ENCODE measurements at regions not wholly inside any gene's neighbourhood (a gene's known extent, or its start where the extent isn't known, plus 50 kb on each side); places are given as distances from the start of the nearest gene placed in this dataset.
"Not testable (repeated sequence)": the region's sequence is repeated elsewhere in the genome, so short reads cannot be mapped to it uniquely, and the experiment has no call there.

DNA sequence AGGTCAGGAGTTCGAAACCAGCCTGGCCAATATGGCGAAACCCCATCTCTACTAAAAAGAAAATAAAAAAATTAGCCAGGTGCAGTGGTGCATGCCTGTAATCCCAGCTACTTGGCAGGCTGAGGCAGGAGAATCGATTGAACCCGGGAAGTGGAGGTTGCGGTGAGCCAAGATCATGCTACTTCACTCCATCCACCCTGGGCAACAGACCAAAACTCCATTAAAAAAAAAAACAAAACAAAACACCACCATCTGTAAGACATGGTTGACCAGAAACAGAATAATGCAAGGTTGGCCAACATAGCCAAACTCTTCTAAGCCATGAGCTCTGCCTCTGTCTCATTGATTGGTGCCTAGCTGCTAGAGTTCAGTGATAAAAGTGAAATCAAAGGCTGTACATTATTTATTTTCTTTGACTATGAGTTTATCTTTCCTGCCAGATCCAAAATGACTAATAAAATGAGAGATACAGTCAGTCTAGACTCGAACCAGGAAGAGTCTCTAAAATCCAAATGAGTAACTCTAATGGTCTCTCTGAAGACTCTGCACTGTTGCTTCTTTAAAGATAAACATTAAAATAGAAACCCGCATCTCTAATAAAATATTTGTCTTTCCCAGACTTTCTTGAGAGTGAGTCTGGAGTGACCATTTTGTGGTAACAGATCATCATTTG lies 404.7 kb downstream of the DAD1 start:
- no peak for DNase-seq

DNA sequence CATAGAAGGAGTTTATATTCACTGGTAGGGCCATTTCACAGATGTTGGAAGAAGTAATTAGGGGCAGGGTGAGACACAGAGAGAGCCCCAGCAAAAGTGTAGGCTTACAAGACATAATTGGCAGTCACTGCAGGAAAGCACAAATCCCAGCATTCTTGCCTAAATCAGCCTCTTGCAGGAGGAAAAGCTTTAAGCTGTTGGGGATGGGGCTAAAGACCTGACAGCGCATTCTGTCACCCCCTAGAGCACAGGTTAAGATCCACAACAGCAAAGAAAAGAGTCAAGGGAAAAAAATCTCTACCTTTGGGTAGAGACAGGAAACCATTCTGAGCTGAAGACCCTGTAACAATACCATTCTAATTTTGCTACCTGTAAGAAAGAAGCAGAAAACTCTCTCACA lies 409.0 kb downstream of the DAD1 start:
- no peak for DNase-seq

GRCh38 chr14:22179190-22179589 lies 409.8 kb downstream of the DAD1 start:
- no peak for DNase-seq

- DNase-seq: no peak
Observed at GRCh38 chr14:22178333-22178839, 410.6 kb downstream of the DAD1 start.

DNA sequence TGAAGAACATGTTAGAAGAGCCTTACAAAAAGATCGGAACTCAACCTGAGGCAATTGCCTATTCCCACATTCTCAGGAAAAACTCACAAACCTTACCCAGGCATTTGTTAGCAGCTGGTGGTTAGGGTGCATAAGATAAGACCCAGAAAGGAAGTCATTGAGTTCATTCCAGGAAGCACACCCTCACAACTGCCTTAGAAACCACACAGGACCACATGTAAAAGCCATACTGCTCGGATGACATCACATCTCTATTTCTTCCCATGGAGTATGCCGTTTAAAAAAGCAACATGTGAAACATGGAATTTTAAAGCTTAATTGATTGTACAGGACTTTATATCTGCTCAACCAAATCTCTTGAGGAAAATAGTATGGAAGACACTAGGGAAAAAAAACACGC lies 411.2 kb downstream of the DAD1 start:
- DNase-seq: no peak

- no peak for DNase-seq
Observed at GRCh38 chr14:22176957-22177356, 412.1 kb downstream of the DAD1 start.

- not testable (repeated sequence) for DNase-seq
Observed at GRCh38 chr14:22175278-22175558, 413.8 kb downstream of the DAD1 start.

GRCh38 chr14:22174412-22175277 lies 414.4 kb downstream of the DAD1 start:
- DNase-seq: no peak

- DNase-seq: no peak
Observed at GRCh38 chr14:22168092-22168955, 420.7 kb downstream of the DAD1 start.

GRCh38 chr14:22164616-22165015 lies 424.4 kb downstream of the DAD1 start:
- no peak for DNase-seq

DNA sequence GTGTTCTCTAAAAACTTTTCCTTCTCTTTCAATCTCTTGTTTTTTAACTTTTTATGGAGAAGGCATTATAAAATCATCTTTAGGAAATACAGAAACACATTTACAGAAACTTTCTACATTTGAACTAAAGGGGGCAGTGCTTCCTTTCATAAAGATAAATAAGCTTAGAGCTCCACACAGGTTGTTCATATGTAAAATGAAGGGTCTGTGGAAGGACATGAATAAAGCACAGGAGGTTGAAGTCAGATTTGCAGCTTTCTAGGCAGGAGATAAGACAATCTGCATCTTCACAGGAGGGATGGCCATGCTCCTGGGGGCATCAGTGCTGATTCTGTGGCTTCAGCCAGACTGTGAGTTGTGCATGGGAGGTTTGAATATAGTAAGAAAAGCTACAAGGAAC lies 426.0 kb downstream of the DAD1 start:
- DNase-seq: no peak

DNA sequence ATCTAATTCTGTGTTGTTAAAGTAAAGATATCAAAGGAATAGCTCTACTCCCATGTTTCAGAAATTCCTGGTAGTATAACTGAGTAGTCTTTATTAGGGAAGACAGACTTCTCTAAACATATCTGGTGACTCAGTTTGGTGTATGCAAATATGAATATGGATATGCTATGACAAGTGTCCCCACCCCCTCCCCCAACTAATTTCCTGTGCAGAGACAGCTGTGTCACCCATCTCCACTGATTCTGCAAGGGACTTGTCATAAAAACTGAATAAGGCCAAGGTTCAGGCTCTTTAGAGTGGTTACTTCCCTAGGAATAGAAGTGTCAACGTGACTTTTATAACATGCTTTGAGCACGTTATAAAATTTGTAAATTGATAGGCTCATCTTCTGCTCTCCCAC lies 429.1 kb downstream of the DAD1 start:
- no peak for DNase-seq

GRCh38 chr14:22159099-22159498 lies 429.9 kb downstream of the DAD1 start:
- no peak for DNase-seq

GRCh38 chr14:22158560-22158959 lies 430.5 kb downstream of the DAD1 start:
- DNase-seq: no peak

- no peak for DNase-seq
Observed at GRCh38 chr14:22155571-22155970, 433.5 kb downstream of the DAD1 start.

DNA sequence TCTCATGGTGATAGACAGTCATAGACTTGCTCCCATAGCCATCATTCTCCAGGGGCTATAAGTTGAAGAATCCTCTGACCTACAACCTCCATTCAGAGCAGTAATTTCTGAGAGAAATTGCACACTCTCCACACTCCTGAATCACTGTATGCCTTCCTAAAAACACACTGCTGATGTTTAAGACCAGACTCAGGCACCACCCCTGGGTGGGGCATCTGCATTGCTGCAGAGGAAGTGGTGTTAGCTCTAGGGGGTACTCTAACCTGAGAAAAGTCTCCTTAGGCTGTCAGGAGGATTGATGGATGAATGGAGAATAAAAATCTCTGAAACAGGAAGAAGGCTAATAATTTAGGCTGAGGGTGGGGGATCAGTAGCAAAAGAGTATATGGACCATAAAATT lies 436.1 kb downstream of the DAD1 start:
- DNase-seq: no peak

DNA sequence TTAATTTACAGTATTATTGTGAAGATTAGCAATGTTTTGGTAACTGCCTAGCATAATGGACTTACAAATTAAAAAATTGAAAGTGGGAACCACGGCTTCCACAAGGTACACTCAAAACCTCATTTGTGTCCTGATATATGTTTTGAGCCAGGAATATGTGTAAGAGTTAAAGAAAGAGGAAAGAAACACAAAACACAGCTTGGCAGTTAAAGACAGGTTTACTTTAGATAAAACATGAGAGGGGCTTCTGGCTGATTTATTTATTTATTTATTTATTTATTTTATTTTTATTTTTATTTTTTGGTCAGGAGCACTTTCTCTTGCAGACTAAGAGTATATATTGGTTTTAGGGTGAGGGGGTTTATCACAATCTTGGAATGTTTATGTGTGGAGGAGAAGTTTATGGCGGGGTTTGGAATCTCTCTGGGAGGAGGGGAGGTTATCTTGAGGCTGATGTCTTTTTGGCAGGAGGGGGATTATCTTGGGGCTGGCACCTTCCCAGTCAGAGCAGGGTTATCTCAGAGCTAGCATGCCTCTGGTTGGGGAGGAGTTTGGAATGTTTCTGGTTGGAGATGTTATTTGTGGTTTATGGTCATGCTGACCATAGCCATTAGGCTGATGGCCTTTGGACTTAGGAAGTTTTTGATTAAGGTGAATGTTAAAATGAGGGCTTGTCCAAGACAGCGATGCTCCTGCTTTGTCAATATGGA lies 436.7 kb downstream of the DAD1 start:
- DNase-seq: no peak

DNA sequence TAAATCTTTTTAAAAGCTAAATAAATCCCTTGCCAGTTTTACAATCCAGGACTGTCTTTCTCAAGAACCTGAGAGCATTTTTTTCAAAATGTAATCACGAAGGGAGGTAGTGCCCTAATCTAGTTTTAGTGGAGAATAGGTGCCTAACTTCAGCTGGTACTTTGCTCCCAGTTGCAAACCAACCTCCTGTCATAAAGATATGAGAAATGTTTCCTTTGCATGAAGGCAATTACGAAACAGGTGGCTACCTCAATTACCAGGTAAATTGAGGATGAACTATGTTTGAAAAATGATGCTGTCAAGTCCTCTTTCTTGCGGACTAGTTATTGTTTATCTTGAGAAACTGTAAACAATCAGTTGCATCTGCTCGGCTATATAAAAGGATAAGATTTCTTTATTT lies 437.9 kb downstream of the DAD1 start:
- no peak for DNase-seq

- no peak for DNase-seq
Observed at GRCh38 chr14:22149058-22149457, 440.0 kb downstream of the DAD1 start.

DNA sequence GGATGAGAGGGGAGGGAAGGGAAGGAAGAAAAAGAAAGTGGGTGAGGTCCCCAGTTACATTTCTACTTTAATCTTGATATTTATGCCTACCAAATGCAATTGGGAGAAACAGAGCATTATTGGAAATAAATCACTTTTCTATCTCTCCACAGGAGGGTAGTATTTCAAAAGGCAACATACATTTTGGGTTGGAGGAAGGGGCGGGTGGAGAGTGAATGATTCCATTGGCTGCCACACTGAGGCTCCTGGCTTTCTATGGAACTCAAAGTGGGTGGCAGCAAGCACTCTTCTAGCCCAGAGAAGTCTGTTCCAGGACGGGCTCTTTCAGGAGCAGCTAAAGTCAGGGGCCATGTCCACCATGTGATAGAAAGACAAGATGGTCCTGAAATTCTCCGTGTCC lies 441.3 kb downstream of the DAD1 start:
- DNase-seq: no peak

GRCh38 chr14:22143363-22143762 lies 445.7 kb downstream of the DAD1 start:
- DNase-seq: no peak

DNA sequence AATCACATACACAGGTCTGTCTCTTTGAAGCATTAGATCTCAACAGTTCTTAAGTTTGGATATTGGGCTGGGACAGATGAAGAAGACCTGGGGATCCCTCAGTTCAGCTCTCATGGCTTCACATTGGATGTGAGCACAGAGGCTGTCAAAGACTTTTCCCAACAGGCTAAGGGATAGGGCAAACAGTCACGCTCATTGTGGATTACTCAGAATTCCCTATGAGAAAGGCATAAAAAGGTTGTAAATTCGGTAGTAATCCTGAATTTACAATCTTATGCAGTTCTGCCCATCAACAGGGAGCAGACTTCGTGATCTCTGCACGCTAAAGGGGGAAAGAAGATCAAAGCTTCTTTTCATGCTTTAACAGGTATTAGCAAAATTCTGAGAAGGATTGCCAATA lies 448.4 kb downstream of the DAD1 start:
- no peak for DNase-seq
